ENCODE measurements at regions not wholly inside any gene's neighbourhood (a gene's known extent, or its start where the extent isn't known, plus 50 kb on each side); places are given as distances from the start of the nearest gene placed in this dataset.
"Not testable (repeated sequence)": the region's sequence is repeated elsewhere in the genome, so short reads cannot be mapped to it uniquely, and the experiment has no call there.

DNA sequence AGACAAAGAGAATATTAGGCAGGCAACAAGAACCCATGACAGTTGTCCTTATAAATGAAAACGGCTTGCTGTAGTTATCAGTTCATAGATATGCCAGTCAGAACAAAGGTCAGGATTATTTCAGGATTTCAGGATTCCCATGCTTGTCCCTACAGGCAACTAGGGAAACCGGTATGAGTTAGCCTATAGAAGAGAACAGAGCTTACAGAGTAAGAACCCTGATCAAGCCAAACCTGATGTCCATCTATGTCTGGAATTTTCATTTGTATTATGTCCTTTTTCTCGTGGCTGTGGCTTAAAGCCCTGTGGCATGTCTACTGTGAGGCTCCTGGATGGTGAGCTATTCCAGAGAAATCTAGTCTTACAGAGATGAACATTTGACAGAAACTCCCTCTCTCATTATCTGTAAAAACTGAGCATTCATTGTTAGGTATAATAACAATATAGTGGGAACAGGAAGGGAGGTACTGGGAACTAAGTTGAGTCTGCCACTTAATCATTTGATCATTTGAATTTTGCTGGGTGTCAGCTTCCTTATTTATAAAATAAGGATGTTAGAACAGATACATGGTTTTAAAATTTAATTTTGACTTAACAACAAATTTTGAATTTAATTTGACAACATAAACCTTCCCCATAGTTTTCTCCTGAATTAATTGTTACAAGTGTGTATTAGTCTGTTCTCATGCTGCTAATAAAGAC, 129.5 kb upstream of the KLF3 start:
- no peak for DNase-seq (ENCODE audit: low read depth)
- in situ Hi-C loops (cut with HindIII; ENCODE audit: low pct_unique_long_range_greater_than_20kb, low sequenced_read_pairs): no loop called here

DNA sequence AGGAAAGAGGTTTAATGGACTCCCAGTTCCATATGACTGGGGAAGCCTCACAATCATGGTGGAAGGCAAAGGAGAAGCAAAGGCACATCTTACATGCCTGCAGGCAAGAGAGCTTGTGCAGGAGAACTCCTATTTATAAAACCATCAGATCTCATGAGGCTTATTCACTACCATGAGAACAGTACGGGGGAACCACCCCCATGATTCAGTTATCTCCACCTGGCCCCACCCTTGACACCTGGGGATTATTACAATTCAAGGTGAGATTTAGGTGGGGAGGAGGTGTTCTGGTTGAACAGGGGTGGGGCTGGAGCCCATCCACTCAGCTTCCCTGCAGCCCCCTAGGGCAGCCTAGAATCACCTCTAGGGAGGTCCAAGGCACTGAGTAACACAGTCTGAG, 128.9 kb upstream of the KLF3 start:
- DNase-seq (ENCODE audit: low read depth); in situ Hi-C loops (cut with HindIII; ENCODE audit: low pct_unique_long_range_greater_than_20kb, low sequenced_read_pairs): not testable (repeated sequence)

DNA sequence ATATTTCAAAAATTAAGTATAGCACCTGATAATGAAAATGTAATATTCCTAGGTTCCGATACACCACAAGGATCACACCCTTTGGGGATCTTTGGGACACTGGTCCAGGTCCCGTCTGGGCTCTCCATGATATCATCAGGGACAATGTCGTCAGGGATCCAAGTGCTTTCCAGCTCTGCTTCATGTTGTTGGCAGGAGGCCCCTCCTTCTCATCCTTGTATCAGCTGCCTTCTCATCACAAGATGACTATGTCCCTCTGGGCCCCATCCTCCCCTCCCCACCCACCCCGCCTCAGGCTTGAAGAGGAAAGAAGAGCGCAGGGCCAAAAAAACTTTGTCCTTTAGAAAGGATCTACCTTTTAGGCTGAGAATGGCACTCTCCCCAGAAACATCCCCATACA, 128.3 kb upstream of the KLF3 start:
- in situ Hi-C loops (cut with HindIII; ENCODE audit: low pct_unique_long_range_greater_than_20kb, low sequenced_read_pairs): no loop called here
- DNase-seq (ENCODE audit: low read depth): no peak

DNA sequence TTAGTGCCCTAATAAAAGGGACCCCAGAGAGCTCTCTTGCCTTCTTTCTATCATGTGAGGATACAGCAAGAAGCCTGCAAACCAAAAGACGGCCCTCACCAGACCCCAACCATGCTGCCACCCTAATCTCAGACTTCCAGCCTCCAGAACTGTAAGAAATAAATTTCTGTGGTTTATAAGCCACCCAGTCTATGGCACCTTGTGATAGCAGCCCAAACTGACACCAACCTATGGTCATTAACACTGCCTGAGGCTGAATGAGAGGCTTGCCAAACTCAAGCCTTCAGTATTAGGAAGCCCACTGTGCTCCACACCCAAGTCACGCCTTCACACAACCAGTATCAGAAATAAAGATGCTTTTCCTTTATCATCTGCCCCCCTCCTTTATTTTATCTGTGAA, 127.3 kb upstream of the KLF3 start:
- in situ Hi-C loops (cut with HindIII; ENCODE audit: low pct_unique_long_range_greater_than_20kb, low sequenced_read_pairs): no loop called here
- no peak for DNase-seq (ENCODE audit: low read depth)

DNA sequence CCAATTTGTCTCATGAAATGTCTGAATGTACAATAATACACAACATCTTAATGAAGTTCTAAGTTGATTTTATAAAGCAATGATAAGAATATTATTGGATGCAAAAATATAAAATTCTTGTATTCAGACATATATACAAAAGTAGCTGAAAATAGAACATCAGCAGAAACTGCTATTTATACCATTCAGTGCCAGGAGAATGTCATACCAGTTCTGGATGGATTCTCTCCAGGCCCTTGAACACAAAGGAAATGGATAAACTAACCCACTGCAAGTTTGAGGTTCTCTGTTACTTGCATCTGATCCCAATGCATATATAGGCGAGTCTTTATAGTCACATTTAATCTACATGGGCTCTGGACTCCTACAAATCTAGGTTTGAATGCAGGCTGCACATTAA, 126.3 kb upstream of the KLF3 start:
- DNase-seq (ENCODE audit: low read depth): no peak
- in situ Hi-C loops (cut with HindIII; ENCODE audit: low pct_unique_long_range_greater_than_20kb, low sequenced_read_pairs): no loop called here

DNA sequence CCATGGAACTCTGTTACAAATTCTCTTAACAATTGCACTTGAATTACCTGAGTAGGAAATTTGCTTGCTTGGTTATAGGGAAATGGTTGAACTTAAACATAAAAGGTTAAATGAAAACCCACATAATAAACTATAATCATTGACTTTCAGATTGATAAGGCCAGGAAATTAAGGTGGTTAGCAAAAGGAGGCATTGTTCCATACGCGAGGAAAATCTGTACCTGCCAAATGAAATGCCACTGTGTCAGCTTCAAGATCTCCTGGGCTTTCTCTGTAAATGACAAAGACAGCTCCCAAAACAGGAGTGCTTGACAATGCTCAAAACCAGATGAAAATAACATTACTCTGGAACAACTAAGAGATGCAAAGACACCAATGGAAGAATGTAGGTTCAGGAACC, 125.5 kb upstream of the KLF3 start:
- no peak for DNase-seq (ENCODE audit: low read depth)
- in situ Hi-C loops (cut with HindIII; ENCODE audit: low pct_unique_long_range_greater_than_20kb, low sequenced_read_pairs): no loop called here

DNA sequence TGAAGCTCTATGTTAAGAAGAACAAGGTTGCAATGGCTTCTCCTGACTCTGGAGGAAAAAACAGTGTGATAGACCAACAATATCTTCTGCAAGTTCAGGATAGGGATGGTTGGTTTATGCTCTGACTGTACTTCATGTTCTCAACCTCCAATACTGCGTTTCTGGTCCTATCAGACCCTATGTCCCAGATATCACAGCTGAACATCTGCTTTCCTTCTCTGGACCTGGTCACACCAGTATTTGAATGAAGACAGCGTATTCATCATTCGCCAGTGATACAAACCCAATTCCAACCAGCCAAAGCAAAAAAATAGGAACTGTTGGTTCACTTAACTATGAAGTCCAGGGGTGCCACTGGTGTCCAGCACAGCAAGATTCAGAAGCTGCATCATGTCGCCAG, 124.5 kb upstream of the KLF3 start:
- in situ Hi-C loops (cut with HindIII; ENCODE audit: low pct_unique_long_range_greater_than_20kb, low sequenced_read_pairs): no loop called here
- DNase-seq (ENCODE audit: low read depth): no peak

DNA sequence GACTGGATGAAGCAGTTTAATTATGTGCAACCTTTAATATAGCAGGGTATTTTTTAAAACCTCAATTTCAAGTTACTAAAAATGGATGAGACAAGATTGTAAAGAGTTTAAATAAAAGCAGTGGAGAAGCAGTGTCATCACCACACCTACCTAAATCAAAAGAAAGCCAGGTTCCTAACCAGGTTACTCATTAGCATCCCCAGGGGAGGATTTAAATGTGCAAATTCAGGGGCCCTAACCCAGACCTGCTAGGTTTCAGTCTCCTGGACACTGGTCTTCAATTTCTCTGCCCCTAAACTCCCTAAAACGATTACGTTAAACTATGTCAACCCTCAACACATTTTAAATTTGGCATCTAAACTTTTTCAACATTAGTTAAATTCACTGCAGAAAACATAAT, 116.9 kb upstream of the KLF3 start:
- in situ Hi-C loops (cut with HindIII; ENCODE audit: low pct_unique_long_range_greater_than_20kb, low sequenced_read_pairs): no loop called here
- DNase-seq (ENCODE audit: low read depth): no peak

DNA sequence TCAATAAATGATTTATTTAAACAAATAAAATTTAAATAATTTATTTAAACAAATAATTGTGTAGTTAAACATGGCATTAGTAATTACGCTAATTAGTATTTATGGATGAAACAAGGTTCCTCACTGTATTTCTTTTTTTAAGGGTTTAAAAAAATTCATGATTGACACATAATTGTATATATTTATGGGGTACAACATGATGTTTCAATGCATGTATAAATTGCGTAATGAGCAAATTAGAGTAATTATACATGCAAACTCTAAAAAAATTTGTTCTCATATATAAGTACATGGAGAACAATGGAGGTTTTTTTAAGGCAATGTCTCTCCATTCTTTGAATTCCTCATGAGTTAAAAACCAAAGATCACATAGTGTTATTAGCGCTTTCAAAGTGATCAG, 115.7 kb upstream of the KLF3 start:
- DNase-seq (ENCODE audit: low read depth): no peak
- in situ Hi-C loops (cut with HindIII; ENCODE audit: low pct_unique_long_range_greater_than_20kb, low sequenced_read_pairs): no loop called here

DNA sequence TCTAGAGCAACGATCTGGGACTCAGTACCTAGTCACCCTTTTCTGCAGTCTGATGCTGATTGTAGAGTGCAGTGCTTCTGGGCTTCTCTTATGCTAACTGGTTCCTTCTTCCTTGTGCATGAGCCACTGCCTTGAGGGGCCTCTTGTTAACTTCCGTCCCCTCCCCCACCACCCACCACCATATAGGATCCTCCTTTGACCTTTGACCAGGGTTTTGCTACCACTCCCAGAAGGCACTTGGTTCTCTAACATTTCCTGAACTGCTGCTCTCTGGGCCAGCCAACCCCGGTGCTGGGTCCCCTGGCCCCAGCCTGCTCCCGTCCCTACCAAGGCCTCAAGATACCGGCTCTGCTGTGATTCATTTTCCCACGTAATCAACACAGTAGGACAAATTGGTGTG, 104.6 kb upstream of the KLF3 start:
- no peak for DNase-seq (ENCODE audit: low read depth)
- in situ Hi-C loops (cut with HindIII; ENCODE audit: low pct_unique_long_range_greater_than_20kb, low sequenced_read_pairs): no loop called here

DNA sequence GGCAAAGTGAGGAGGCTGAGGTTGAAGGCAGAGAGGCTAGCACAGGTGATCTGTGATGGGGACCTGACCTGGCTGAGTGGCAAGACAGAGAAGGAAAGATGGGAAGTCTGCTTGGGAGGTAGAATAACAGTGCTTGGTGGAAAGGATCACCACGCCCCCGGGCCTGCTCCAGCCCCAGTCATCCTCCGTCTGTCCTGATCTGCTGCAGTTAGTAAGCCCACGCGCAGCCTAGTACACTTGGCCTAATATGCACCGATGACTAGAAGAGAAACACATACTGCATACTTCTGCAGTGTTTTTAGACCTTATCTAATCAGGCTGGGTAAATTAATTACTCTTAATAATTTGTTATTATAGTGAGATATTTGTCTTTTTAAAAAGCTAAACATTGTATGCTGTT, 103.7 kb upstream of the KLF3 start:
- in situ Hi-C loops (cut with HindIII; ENCODE audit: low pct_unique_long_range_greater_than_20kb, low sequenced_read_pairs): no loop called here
- DNase-seq (ENCODE audit: low read depth): no peak

DNA sequence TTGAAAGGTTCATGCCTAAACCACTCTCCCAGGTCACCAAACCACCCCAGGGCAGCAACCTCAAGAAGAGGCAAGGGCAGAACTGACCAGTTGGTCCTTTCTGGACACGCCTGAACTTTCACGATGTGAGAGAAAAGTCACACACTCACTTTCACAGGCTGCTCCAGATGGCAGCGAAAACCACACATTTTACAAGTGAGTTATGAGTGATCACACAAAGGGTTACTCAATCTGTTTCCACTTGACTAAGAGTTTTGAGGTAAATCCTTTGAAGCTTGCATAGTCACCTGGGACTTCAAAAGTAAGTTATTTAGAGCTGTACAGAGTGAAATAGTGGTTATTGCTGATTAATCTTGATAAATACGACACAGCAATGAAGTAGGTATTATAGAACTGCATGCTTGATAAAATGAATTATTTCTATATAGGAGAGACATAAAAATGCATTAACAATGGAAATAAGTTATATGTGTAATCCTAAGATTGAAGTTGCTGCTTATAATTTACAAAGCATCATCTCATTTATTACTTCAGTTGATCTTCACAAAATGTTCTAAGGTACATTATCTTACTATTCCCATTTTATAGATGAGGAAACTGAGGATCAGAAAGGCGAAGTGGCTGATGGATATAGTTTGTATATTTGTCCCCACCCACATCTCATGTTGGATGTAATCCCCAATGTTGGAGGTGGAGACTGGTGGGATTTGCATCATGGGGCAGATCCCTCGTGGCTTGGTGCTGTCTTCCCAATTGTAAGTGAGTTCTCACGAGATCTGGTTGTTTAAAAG, 103.0 kb upstream of the KLF3 start:
- in situ Hi-C loops (cut with HindIII; ENCODE audit: low pct_unique_long_range_greater_than_20kb, low sequenced_read_pairs): no loop called here
- no peak for DNase-seq (ENCODE audit: low read depth)

DNA sequence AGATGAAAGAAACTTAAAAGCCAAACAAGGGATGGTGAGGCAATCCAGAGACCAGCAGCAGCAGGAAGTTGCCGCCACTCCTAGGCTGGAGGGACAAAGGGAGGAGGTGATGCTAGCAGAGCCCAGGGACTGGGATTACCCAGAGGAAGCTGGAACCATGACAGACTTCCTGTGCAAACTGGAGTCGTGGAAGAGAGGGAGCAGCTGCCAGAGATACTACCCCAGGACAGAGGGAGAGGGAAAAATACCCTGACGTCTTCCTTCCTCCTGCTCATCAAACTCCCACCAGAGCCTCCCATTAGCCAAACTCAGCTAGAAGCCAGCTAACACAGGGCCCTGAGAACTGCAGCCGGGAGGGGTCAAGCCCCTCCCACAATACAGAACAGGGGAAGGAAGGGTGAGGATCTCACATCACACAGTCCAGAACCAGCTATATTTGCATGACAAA, 101.2 kb upstream of the KLF3 start:
- no peak for DNase-seq (ENCODE audit: low read depth)
- in situ Hi-C loops (cut with HindIII; ENCODE audit: low pct_unique_long_range_greater_than_20kb, low sequenced_read_pairs): no loop called here

DNA sequence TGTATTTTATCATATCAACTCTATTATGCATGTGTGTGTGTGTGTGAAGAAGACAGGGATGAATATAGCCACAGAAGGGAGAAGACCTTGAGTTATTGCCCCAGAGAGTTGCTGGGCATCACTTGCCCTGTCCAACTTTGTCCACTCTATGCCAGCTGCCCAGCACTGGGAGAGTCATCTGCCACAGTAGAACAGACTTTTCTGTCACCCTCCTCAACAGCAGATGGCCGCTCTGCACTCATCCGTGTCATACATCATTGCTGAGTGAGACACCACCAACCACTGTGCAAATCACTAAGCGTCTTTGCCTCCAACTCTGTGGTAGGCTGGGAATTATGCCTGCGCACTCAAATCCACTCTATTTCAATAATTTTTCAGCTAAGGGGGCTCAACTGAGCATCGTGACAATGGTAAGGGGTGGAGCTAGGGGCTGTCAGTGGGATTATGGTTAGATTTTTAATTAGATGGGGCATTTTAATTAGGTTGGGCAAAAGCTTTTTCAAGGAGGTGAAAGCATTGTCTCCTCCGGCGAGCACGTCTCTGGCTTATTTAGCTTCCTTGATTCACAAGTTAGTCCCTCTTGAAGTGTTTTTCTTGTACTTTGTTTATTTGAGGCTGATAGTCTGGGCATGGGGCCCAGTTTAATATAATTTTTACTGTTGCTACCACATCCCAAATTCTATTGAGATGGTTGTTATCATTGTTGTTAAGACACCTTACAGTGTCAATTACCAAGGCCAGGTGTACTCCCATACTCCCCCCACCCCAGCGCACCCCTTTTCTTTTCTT, 100.1 kb upstream of the KLF3 start:
- DNase-seq (ENCODE audit: low read depth): no peak

DNA sequence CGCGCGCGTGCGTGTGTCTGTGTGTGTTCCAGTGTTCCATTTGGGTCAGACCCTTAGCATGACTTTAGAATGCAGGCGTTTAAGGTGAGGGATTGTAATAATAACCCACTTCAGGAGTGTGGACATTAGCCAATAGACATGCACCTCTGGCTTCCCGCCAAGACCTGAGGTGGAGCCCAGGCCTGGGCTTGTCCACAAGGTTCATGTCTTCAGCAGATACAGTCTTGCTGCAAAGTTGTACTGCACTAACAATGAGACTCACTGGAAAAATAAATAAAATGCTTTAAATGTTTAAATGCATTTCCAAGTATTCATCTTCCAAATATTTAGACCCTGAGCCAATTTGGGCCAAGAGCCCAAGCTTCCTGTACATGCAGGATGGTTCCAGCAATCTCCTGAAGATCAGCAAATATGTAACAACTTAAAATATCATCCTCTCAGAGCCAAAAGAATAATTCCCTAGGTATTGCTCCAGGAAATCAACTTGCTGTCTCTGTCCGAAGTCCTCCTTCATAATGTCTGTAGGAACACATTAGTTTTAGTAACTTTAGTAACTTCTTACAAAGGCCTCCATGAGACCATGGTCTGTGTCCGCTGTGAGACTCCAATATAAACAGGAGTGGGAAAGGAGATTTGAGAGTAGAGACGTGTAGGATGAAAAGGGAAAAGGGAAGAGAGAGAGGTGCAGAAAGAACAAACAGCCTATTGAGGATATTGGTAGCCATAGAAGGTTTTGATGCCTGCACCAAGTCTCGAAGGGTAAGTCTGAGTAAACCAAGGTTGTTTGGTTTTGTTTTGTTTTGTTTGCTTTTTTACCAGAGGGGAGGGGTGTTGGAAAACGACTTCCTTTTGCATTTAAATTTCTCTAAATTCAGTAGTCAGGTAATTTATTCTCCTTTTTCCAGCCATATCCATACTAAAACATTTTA, 98.5 kb upstream of the KLF3 start:
- no peak for DNase-seq (ENCODE audit: low read depth)
- in situ Hi-C loops (cut with HindIII; ENCODE audit: low pct_unique_long_range_greater_than_20kb, low sequenced_read_pairs): no loop called here

More for the DNA sequence above, 100.1 kb upstream of the KLF3 start:
- in situ Hi-C loops (cut with HindIII; ENCODE audit: low pct_unique_long_range_greater_than_20kb, low sequenced_read_pairs): no loop called here

DNA sequence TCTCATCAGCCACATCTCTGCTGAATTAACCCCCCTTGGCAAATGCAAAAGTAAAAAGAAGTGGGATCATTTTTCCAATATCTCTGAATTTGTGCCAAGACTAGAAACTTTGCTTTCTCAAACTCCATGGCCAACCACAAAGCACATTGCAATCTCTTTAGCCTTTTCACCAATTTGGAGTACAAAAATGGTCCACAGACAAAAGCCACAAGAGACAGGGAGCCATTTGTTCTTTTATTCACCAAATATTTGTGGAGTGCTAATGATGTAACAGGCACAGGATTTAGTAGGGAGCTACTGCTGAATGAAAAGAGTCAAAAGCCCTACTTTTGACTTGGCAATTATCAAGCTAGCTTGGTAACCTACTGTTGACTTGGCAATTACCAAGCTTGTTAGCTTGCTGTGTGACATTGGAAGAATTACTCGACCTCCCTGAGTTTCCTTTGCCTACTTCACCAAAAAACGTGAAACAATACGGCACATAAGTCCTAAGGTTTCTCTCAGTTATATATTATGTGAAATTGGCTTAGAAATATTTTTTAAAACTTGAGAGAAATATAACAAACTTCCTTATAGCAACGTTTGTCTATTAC, 97.1 kb upstream of the KLF3 start:
- in situ Hi-C loops (cut with HindIII; ENCODE audit: low pct_unique_long_range_greater_than_20kb, low sequenced_read_pairs): no loop called here
- no peak for DNase-seq (ENCODE audit: low read depth)

DNA sequence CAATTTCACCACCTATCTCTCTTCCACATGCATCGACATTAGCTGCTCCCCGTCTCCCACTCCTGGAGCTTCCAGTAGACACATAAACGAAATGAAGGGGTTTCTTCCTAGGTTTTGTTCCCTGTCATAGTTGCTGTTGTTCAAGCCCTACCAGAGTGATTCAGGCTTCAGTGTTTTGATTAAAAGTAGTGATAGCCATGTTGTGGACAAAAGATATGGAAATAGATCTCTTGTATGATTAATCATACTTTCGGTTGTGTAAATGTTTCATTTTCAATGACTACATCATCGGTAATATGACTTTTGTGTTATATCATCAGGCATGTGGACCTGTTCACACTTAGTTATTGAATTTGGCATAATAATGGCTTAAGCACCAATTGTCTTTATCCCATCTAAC, 96.5 kb upstream of the KLF3 start:
- DNase-seq (ENCODE audit: low read depth): no peak
- in situ Hi-C loops (cut with HindIII; ENCODE audit: low pct_unique_long_range_greater_than_20kb, low sequenced_read_pairs): no loop called here

DNA sequence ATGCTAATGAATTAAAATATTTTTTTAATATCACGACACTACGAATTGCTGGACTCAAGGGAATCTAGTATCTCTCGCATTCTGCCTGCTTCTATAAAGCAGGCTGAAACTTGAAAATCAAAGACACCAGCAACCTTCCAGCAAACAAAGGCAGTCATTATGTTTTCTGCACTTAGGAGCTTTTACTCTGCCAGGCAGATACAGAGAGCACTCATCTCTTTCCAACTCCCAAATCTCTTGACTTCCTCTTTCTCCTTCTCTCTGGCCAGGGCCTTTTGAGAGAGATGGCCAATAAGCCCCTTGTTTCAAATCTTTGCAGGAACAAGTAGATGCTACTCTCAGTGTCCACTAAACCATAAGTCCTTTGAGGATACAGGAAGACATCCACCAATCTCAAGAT, 95.2 kb upstream of the KLF3 start:
- no peak for DNase-seq (ENCODE audit: low read depth)
- in situ Hi-C loops (cut with HindIII; ENCODE audit: low pct_unique_long_range_greater_than_20kb, low sequenced_read_pairs): no loop called here

All from Caki2 (cell line).